NCI-H1417 treated with DMSO at 0.1 percent for 48 hours (cell line): ENCODE measurements at regions not wholly inside any gene's neighbourhood (a gene's known extent, or its start where the extent isn't known, plus 50 kb on each side); places are given as distances from the start of the nearest gene placed in this dataset.
"Not testable (repeated sequence)": the region's sequence is repeated elsewhere in the genome, so short reads cannot be mapped to it uniquely, and the experiment has no call there.

Experiments used
- DNase-seq: peaks from one replicate; lab custom pipeline; 2025; lab: John Stamatoyannopoulos, UW

DNA sequence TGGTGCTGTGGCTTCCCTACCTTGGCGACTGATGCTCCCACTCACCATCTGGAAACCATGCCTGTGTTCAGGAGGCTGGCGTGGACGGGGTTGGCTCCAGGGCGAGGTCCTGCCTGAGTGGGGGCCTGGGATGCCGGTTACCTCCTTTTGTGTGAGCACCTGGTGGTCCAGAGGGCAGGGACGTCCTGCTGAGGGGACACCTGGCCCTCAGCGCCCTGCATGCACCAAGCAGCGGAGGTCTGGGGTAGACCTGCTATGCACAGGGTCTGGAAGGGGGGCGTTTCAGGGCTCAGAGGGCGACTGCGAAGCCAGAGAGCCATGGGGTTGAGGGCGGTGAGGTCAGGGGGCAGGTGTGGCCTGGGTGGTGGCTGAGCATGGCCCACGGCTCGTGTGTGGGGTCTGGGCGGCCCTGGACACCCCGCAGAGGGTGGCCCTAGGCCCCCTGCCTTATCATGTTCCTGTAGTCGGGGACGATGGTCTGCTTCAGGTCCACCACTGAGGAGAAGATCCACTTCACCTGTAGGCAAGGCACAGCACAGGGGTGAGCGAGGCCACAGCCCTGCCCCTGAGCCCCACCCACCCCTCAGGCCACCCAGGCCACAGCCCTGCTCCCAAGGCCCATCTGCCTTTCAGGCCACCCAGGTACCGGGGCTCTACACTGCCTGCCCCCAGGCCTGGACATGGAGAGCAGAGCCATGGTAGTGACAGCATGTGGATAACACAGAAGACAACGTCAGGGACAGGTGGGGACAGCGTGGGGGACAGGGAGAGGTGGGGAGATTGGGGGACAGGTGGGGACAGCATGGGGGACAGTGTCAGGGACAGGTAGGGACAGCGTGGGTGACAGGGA is 95.3 kb downstream of the TMEM121 start:
- DNase-seq: not testable (repeated sequence)

DNA sequence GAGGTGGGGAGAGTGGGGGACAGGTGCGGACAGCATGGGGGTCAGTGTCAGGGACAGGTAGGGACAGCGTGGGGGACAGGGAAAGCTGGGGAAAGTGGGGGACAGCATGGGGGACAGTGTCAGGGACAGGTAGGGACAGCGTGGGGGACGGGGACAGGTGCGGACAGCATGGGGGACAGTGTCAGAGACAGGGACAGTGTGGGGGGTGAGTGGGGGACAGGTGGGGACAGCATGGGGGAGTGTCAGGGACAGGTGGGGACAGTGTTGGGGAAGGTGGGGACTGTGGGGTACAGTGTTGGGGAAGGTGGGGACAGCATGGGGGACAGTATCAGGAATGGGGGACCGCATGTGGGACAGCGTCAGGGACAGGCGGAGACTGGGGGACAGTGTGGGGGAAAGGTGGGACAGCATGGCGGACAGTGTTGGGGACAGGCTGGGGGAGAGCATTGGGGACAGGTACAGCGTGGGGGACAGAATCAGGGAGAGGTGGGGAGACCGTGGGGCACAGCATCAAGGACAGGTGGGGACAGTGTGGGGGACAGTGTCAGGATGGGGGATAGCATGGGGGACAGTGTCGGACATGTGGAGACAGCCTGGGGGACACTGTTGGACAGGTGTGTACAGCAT is 96.1 kb downstream of the TMEM121 start:
- DNase-seq: no peak

DNA sequence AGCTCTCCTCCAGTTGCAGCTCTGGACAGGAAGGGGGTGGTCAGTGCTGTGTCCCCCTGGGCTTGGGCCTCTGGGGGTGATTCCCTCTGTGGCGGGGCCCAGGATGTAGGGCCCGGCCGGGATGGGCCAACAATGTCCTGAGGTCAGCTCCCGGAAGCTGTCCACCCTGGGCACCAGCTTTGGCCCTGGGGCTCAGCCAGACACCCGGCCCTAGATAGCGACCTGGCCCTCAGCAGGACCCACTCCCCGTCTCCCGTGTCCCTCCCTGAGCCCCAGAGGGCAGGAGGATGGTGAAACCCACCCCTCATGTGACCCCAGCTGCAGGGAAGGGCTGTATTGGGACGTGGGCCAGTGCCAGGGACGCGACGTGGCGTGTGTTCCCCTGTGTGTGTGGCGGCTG is 96.8 kb downstream of the TMEM121 start:
- not testable (repeated sequence) for DNase-seq

DNA sequence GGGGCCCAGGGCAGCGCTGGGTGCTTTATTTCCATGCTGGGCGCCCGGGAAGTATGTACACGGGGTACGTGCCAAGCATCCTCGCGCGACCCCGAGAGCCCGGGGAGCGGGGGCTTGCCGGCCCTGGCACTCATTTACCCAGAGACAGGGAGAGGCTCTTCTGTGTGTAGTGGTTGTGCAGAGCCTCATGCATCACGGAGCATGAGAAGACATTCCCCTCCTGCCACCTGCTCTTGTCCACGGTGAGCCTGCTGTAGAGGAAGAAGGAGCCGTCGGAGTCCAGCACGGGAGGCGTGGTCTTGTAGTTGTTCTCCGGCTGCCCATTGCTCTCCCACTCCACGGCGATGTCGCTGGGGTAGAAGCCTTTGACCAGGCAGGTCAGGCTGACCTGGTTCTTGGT is 98.0 kb downstream of the TMEM121 start:
- DNase-seq: not testable (repeated sequence)

DNA sequence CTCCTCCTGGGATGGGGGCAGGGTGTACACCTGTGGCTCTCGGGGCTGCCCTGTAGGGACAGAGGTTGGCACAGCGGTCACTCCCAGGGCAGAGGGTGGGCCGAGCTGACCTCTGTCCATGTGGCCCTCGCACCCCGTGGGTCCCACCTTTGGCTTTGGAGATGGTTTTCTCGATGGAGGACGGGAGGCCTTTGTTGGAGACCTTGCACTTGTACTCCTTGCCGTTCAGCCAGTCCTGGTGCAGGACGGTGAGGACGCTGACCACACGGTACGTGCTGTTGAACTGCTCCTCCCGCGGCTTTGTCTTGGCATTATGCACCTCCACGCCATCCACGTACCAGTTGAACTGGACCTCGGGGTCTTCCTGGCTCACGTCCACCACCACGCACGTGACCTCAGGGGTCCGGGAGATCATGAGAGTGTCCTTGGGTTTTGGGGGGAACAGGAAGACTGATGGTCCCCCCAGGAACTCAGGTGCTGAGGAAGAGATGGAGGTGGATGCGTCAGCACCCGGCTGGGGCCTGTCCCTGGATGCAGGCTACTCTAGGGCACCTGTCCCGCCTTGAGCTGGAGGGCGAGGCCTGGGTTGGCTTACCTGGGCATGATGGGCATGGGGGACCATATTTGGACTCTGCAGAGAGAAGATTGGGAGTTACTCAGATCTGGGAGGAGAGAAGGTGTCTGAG is 98.5 kb downstream of the TMEM121 start:
- not testable (repeated sequence) for DNase-seq

DNA sequence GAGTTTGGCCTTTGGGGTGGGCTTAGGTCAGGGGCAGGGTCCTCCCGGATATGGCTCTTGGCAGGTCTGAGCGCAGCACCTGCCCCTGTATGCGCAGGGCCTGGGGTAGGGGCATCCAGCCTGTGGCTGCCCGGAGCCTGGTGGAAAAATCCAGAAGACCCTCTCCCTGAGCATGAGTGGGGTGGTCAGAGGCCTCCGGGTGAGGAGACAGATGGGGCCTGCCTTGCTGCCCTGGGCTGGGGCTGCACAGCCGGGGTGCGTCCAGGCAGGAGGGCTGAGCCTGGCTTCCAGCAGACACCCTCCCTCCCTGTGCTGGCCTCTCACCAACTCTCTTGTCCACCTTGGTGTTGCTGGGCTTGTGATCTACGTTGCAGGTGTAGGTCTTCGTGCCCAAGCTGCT is 99.1 kb downstream of the TMEM121 start:
- DNase-seq: not testable (repeated sequence)

DNA sequence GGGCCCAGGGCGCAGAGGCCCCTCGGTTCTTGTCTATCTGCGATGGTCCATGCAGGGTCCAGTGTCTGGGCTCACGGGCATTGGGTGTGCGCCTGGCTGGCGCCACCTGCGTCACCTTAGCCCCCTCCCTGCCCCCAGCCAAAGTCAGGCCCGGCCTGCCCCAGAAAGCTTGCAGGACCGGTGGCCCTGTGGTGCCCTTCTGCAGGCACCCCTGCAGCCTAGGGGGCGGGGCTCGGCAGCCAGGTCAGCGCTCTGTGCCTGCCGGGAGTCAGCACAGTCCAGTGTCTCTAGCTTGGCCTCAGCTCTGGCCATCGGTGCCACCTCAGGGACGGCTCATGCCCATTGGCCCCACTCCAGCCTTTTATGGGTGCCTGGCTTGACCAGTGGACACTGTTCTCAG is 99.7 kb downstream of the TMEM121 start:
- DNase-seq: not testable (repeated sequence)

DNA sequence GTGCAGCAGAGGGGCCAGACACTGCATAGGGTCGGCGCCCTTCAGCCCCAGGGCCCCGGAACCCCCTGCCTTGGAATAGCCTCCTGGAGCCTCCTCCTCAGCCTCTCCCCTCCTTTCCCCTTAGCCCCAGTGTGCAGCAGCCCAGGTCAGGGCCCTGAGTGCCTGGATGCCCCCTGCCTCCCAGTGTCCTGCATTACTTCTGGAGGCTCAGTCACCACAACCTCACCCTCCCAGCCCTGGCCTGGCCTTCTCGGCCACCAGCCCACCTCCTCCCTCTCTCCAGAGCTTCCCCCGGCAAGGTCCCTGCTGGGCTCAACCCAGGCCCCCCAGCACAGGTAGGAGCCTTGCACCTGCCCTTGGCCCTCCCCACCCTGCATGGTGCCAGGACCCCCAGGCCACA is 100.3 kb downstream of the TMEM121 start:
- not testable (repeated sequence) for DNase-seq

DNA sequence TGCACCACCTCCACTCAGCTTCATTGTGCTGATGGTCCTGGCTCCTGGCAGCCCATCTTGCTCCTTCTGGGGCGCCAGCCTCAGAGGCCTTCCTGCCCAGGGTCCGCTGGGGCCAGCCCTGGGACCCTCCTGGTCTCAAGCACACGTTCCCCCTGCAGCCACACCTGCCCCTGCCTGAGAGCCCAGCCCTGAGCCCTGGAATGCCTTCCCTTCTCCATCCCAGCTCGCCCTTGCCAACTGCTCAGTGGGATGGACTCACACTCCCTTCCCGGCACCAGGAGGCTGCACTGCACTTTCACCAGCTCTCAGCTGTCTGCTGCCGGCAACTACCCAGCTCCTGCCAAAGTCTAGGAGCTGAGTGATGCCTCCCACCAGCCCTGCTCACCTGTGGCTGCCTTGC is 100.9 kb downstream of the TMEM121 start:
- DNase-seq: not testable (repeated sequence)

DNA sequence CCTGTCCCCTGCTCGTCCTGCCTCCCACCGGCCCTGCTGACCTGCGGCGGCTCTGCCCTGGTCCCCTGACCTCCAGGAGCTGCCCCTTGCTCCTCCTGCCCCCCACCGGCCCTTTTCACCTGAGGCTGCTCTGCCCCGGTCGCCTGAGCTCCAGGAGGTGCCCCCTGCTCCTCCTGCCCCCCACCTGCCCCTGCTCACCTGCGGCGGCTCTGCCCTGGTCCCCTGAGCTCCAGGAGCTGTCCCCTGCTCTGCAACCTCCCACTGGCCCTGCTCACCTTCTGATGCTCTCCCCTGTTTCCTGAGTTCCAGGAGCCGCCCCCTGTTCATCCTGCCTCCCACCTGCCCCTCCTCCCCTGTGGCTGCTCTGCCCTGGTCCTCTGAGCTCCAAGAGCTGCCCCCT is 101.3 kb downstream of the TMEM121 start:
- DNase-seq: no peak

DNA sequence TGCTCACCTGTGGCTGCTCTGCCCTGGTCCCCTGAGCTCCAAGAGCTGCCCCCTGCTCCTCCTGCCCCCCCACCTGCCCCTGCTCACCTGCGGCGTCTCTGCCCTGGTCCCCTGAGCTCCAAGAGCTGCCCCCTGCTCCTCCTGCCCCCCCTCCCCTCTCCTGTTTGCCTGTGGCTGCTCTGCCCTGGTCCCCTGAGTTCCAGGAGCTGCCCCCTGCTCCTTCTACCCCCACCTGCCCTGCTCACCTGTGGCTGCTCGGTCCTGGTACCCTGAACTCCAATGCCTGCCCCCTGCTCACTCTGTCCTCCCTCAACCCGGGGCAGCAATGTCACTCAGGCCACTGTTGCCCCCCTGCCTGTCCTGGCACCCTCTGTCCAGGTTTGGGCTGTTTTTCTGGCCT is 101.7 kb downstream of the TMEM121 start:
- not testable (repeated sequence) for DNase-seq

DNA sequence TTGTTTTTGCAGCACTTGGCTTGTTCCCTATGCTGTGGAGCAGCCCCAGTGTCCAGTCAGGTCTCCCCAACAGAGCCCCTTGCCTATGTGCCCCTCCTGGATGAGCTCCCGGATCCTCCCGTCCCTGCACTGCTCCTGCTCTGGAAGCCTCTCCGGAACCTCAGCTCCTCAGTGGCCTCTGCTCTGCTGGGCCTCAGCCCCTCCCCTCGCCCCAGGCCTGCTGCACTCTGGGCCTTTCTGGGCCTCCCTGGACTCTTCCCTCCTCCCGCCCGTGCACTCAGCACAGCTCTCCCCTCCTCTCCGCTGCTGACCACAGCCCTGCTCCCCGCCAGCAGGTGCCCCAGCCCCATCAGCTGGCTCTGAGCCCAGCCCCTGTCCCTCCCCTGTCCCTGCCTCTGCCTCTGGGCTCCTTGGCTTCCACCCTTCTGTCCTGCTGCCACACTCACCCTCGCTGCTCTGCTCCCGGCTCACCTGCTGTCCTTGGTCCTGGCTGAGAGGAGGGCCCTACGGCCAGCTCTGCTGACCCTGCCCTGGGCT is 102.2 kb downstream of the TMEM121 start:
- DNase-seq: not testable (repeated sequence)

DNA sequence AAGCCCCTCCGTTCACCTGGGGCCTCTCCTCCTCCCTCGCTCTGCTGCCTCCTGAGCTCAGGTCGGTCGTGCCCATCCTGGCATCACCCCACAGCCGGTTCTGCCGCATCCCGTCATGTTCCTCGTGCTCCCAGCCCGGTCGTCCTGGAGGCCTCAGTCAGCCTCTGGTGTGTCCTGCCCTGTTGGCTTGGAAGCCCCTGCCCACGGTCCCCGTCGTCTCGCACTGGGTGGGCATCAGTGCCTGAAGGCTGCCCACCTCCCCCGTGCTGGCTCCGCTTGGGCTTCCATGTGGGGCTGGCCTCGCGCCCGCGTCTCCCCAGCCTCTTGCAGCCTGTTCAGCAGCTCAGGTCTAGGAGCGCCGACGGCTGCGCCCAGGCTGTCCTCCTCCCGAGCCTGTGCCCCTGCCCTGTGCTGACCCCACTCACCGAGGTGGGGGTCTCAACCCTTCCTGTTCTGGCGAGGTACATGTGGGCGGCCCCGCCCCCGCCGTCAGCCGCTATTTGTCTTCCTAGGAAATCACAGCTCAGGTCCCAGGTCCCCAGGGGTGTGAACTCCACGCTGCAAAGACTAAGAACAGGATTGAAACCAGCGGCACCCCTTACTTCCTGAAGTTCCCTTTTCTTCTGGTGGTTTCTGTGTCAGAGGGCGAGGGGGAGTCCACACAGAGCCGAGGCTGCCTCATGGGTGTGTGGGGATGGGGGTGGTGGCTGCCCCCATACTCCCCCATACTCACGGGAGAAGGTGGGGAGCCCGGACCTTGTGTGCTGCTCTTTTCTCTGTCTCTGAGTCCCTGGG is 102.9 kb downstream of the TMEM121 start:
- not testable (repeated sequence) for DNase-seq

DNA sequence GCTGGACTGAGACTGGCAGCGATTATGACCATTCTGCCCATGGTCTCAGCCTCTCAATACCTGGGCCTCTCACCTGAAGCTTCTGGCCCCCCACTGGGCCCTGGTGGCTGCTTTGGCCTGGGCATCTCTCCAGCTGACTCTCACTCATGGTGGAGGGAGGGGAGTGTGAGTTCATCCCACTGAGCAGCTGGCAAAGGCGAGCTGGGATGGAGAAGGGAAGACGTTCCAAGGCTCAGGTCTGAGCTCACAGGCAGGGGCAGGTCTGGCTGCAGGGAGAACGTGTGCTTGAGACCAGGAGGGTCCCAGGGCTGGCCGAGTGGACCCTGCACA is 103.5 kb downstream of the TMEM121 start:
- no peak for DNase-seq

DNA sequence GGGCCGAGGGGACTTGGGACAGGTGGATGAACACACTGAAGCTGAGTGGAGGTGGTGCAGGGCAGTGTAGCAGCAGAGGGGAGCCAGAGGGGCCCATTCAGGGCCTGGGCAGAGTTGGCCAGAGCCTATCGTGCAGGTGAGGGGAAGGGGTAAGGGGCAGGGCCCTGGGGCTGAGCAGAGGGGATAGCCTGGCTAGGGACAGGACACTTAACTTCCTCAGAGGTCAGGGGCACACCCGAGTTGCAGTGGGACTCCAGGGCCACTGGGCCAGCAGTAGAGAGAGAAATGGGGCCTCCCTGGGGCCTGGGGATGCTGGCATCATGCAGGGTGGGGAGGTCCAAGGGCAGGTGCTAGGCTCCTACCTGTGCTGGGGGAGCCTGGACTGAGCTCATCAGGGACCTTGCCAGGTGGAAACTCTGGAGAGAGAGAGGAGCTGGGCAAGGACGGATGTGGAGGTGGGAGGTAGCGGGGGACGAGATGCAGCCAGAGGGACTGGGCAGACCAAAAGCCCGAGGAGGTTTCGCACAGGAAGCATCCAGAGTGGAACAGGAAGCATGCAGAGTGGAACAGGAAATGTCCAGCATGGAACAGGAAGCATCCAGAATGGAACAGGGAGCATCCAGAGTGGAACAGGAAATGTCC is 104.0 kb downstream of the TMEM121 start:
- DNase-seq: not testable (repeated sequence)

DNA sequence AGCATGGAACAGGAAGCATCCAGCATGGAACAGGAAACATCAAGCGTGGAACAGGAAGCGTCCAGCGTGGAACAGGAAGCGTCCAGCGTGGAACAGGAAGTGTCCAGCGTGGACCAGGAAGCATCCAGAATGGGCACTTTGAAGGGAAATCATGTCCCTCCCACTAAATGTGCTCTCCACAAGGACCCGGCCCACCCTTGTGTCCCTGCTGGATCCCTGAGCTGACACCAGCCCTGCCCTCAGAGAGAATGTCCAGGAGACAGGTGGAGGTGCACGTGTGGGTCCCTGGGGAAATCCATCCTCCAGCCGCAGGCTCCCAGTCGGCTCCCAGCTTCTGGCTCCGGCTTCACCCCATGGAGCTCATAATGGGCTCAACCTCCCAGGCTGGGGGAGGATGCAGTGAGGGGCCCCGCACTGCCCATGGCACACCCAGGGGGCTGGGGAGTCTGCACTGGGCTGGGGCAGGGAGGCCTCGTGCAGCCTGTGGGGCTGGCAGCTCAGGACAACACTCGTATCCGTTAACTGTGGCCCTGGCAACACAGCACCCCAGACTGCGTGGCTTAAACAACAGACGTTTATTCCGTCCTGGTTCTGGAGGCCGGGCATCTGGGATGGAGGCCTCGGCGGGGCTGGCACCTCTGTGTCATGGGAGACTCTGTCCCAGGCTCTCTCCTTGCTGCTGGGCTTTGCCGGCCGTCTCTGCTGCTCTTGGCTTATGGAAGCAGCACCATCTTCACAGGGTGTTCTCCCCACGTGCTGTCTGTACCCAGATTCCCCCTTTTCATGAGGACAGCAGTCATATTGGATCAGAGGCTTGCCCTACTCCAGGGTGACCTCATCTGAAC is 104.8 kb downstream of the TMEM121 start:
- not testable (repeated sequence) for DNase-seq

DNA sequence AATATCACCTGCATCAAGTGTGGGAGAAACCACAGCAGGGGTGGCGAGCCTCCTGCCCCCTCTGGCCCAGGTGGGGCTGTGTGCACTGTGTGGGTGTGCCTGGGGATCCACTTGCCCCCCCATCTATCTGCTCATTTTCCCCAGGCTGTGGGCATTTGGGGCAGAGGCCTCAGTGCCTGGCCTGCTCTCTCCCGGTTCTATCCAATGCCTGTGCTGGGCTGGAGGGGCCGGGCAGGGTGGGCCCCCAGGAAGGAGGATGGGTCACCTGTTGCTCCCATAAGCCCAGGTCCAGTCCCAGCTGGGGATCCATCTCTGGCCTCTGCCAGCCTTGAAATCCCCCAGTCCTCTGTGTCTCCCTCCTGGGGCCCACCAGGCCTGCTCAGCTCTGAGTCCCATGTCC is 105.6 kb downstream of the TMEM121 start:
- DNase-seq: no peak

DNA sequence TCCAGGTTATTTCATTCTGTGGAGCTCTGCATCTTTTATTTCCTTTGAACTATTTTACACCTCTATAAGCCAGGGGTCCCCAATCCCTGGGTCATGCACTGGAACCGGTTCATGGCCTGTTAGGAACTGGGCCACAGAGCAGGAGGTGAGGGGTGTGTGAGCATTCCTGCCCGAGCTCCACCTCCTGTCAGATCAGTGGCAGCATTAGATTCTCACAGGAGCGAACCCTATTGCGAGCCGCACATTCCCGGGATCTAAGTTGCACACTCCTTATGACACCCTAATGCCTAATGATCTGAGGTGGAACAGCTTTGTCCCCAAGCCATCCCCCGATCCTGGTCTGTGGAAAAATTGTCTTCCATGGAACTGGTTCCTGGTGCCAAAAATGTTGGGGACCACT is 107.2 kb downstream of the TMEM121 start:
- DNase-seq: not testable (repeated sequence)

DNA sequence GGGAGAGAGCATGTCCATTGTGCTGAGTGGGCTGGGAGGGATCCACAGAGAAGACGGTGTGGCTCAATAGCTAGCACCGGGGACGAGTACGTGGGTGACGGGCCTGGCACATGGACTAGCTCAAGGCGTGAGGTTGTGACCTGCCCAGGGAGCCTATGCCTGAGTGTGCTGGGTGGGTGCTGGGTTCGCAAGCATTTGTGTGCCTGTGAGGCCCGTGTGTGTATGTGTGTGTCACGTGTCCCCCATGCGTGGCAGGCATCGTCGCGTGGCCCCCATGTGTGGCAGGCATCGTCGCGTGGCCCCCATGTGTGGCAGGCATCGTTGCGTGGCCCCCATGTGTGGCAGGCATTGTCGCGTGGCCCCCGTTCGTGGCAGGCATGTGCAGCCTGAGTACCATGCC is 109.2 kb downstream of the TMEM121 start:
- no peak for DNase-seq

DNA sequence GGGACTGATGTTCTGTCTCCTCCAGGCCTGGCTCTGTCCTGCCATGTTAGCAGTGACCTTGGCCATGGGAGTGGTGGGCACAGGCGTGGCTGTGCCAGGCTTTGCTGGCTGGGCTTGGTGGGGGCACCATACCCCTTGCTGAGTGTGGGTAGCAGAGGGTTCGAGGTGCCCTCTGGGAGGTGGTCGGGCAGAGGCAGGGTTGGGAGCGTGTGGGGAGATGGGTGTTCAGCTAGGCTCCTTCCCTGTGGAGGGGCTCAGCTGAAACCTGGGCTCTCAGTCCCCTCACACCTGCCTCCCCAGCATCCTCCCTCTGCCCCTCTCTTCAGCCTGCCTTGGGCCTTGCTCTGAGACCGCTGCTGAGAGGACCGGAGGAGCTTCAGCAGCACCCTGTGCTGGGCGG is 109.6 kb downstream of the TMEM121 start:
- DNase-seq: not testable (repeated sequence)
